ENCODE measurements at regions not wholly inside any gene's neighbourhood (a gene's known extent, or its start where the extent isn't known, plus 50 kb on each side); places are given as distances from the start of the nearest gene placed in this dataset.
"Not testable (repeated sequence)": the region's sequence is repeated elsewhere in the genome, so short reads cannot be mapped to it uniquely, and the experiment has no call there.

GRCh38 chr14:43792980-43793379 is 714.1 kb downstream of the FSCB start:
- H3K36me3 ChIP-seq (ENCODE audit: control insufficient read depth in 2 of 2, insufficient read depth in 2 of 2, low read length in 1 of 2), result no peaks in the 10 kb centered on the region
- no peak overlapping the region for H3K27ac ChIP-seq (ENCODE audit: low read depth in 2 of 2, low read length in 1 of 2)
- no peak overlapping the region for H3K4me3 ChIP-seq (ENCODE audit: low read depth in 1 of 2, low read length in 2 of 2)
- H3K4me1 ChIP-seq (ENCODE audit: control insufficient read depth in 2 of 2, insufficient read depth in 2 of 2, low read length in 1 of 2), result no peaks in the 10 kb centered on the region
- 37 to 64% methylated on average over 3 of the region's 3 CpGs for WGBS, 2 donors
- H3K9me3 ChIP-seq (ENCODE audit: control insufficient read depth in 2 of 2, insufficient read depth in 1 of 2, low read depth in 1 of 2, low read length in 1 of 2), result no peaks in the 10 kb centered on the region
- H3K27me3 ChIP-seq (ENCODE audit: control insufficient read depth in 1 of 2, insufficient read depth in 2 of 2, low read length in 2 of 2), result no peaks in the 10 kb centered on the region

DNA sequence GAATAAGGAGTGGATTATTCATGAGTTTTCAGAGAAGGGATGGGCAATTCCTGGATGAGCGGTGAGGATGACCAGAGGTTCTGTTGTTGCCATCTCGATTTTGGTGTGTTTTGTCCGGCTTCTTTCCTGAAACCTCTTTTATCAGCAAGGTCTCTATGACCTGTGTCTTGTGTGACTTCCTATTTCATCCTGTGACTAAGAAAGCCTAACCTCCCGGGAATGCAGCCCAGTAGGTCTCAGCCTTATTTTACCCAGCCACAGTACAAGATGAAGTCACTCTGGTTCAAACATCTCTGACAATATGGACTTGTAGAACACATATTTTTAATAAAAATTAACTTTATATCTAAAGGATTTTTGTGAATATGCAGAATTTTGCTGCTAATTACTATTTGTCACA is 716.4 kb downstream of the FSCB start:
- H3K27me3 ChIP-seq (ENCODE audit: control insufficient read depth in 1 of 2, insufficient read depth in 2 of 2, low read length in 2 of 2), result no peaks in the 10 kb centered on the region
- no peak overlapping the region for H3K4me3 ChIP-seq (ENCODE audit: low read depth in 1 of 2, low read length in 2 of 2)
- 72 to 82% methylated on average over 4 of the region's 4 CpGs for WGBS, 2 donors

DNA sequence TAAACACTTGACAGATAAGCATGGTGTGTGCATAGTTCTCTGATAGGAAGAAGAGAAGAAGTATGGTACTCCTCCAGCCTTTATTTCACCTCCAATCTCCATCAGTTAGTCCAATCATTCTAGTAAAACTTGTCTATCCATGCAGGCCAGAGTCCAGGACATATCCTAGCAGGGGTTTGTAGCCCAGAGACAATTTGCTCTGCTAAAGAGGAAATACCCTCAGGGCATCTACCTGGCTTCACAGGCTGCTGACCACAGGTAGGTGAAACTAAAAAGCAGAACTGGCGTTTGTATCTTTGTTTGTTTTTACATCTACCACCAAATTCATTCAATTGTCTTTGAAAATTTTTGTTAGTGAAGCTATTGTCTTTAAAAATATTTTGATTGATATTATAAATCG is 717.6 kb downstream of the FSCB start:
- Histone ChIP-seq H3K9me3 (ENCODE audit: control insufficient read depth in 2 of 2, insufficient read depth in 1 of 2, low read depth in 1 of 2, low read length in 1 of 2) (no peaks in the 10 kb centered on the region), H3K4me3 (ENCODE audit: low read depth in 1 of 2, low read length in 2 of 2) (no peak overlapping the region), H3K36me3 (ENCODE audit: control insufficient read depth in 2 of 2, insufficient read depth in 2 of 2, low read length in 1 of 2) (no peaks in the 10 kb centered on the region), H3K4me1 (ENCODE audit: control insufficient read depth in 2 of 2, insufficient read depth in 2 of 2, low read length in 1 of 2) (no peaks in the 10 kb centered on the region), H3K27ac (ENCODE audit: low read depth in 2 of 2, low read length in 1 of 2) (no peak overlapping the region), H3K27me3 (ENCODE audit: control insufficient read depth in 1 of 2, insufficient read depth in 2 of 2, low read length in 2 of 2) (no peaks in the 10 kb centered on the region)
- 67 to 69% methylated on average over 2 of the region's 2 CpGs for WGBS, 2 donors

More for the DNA sequence above, 716.4 kb downstream of the FSCB start:
- no peaks in the 10 kb centered on the region for H3K36me3 ChIP-seq (ENCODE audit: control insufficient read depth in 2 of 2, insufficient read depth in 2 of 2, low read length in 1 of 2)
- no peak overlapping the region for H3K27ac ChIP-seq (ENCODE audit: low read depth in 2 of 2, low read length in 1 of 2)
- no peaks in the 10 kb centered on the region for H3K9me3 ChIP-seq (ENCODE audit: control insufficient read depth in 2 of 2, insufficient read depth in 1 of 2, low read depth in 1 of 2, low read length in 1 of 2)
- no peaks in the 10 kb centered on the region for H3K4me1 ChIP-seq (ENCODE audit: control insufficient read depth in 2 of 2, insufficient read depth in 2 of 2, low read length in 1 of 2)

DNA sequence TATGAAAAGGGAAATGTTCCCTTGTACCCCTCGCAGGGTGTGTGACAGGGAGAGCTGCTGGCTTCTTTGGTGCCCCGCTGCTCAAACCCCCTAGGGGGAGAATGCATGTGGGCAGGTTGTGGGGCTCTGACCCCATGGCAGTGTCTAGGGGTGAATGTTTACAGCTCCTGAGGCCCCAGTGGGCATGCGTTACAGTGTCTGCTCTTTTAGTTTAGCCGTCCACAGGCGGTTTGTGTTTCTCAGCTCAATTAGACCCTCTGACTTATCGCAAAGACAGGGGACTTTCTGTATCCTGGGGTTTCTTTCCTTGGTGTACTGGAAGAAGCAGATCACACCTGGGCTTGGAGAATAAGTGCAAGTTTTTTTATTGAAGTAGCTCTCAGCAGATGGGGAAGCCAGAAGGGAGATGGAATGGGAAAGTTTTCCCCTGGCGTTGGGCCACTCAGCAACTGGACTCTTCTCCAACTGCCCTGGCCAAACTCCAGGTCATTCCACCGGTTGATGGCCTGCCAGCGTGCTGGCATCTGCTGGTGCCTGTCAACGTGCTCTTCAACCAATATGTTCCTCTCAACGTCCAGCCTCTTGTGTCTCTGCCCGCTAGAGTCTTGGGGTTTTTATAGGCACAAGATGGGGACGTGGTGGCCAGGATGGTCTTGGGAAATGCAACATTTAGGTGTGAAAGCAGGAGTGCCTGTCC is 720.9 kb downstream of the FSCB start:
- H3K4me3 ChIP-seq (ENCODE audit: low read depth in 1 of 2, low read length in 2 of 2), result no peak overlapping the region
- no peaks in the 10 kb centered on the region for H3K4me1 ChIP-seq (ENCODE audit: control insufficient read depth in 2 of 2, insufficient read depth in 2 of 2, low read length in 1 of 2)
- no peak overlapping the region for H3K27ac ChIP-seq (ENCODE audit: low read depth in 2 of 2, low read length in 1 of 2)
- H3K27me3 ChIP-seq (ENCODE audit: control insufficient read depth in 1 of 2, insufficient read depth in 2 of 2, low read length in 2 of 2), result no peaks in the 10 kb centered on the region
- H3K36me3 ChIP-seq (ENCODE audit: control insufficient read depth in 2 of 2, insufficient read depth in 2 of 2, low read length in 1 of 2), result no peaks in the 10 kb centered on the region
- 81 to 82% methylated on average over 13 of the region's 13 CpGs for WGBS, 2 donors
- H3K9me3 ChIP-seq (ENCODE audit: control insufficient read depth in 2 of 2, insufficient read depth in 1 of 2, low read depth in 1 of 2, low read length in 1 of 2), result no peaks in the 10 kb centered on the region

GRCh38 chr14:43784432-43784831 is 722.7 kb downstream of the FSCB start:
- H3K4me3 ChIP-seq (ENCODE audit: low read depth in 1 of 2, low read length in 2 of 2); H3K36me3 ChIP-seq (ENCODE audit: control insufficient read depth in 2 of 2, insufficient read depth in 2 of 2, low read length in 1 of 2); H3K27ac ChIP-seq (ENCODE audit: low read depth in 2 of 2, low read length in 1 of 2); H3K27me3 ChIP-seq (ENCODE audit: control insufficient read depth in 1 of 2, insufficient read depth in 2 of 2, low read length in 2 of 2); H3K9me3 ChIP-seq (ENCODE audit: control insufficient read depth in 2 of 2, insufficient read depth in 1 of 2, low read depth in 1 of 2, low read length in 1 of 2); H3K4me1 ChIP-seq (ENCODE audit: control insufficient read depth in 2 of 2, insufficient read depth in 2 of 2, low read length in 1 of 2): not testable (repeated sequence)
- 92 to 94% methylated on average over 9 to 10 of the region's 10 CpGs for WGBS, 2 donors

GRCh38 chr14:43778937-43779639 is 728.0 kb downstream of the FSCB start:
- Histone ChIP-seq H3K36me3 (ENCODE audit: control insufficient read depth in 2 of 2, insufficient read depth in 2 of 2, low read length in 1 of 2) (no peaks in the 10 kb centered on the region), H3K4me3 (ENCODE audit: low read depth in 1 of 2, low read length in 2 of 2) (no peak overlapping the region), H3K4me1 (ENCODE audit: control insufficient read depth in 2 of 2, insufficient read depth in 2 of 2, low read length in 1 of 2) (no peaks in the 10 kb centered on the region), H3K27ac (ENCODE audit: low read depth in 2 of 2, low read length in 1 of 2) (no peak overlapping the region), H3K9me3 (ENCODE audit: control insufficient read depth in 2 of 2, insufficient read depth in 1 of 2, low read depth in 1 of 2, low read length in 1 of 2) (no peaks in the 10 kb centered on the region), H3K27me3 (ENCODE audit: control insufficient read depth in 1 of 2, insufficient read depth in 2 of 2, low read length in 2 of 2) (no peaks in the 10 kb centered on the region)
- WGBS, 2 donors, result 68 to 69% methylated on average over 2 of the region's 2 CpGs

DNA sequence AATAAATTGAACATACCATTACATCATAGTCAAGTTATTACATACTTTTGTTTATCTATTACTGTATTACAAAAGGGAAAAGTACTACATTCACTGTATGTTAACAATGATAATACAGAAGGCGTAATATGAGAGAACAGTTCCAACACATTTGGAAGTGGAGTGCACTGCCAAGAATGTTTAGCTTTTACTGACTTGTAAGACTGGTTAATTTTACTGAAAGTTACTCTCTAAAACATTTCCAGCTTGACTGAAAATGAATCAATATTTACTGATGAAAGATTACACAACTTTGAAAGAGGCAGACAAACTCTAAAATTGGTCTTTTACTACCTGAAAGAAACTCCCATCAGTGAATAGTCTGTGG is 728.5 kb downstream of the FSCB start:
- no peaks in the 10 kb centered on the region for H3K4me1 ChIP-seq (ENCODE audit: control insufficient read depth in 2 of 2, insufficient read depth in 2 of 2, low read length in 1 of 2)
- no peaks in the 10 kb centered on the region for H3K9me3 ChIP-seq (ENCODE audit: control insufficient read depth in 2 of 2, insufficient read depth in 1 of 2, low read depth in 1 of 2, low read length in 1 of 2)
- H3K36me3 ChIP-seq (ENCODE audit: control insufficient read depth in 2 of 2, insufficient read depth in 2 of 2, low read length in 1 of 2), result no peaks in the 10 kb centered on the region
- 37 to 38% methylated on average over 1 of the region's 1 CpG for WGBS, 2 donors
- no peak overlapping the region for H3K27ac ChIP-seq (ENCODE audit: low read depth in 2 of 2, low read length in 1 of 2)
- no peaks in the 10 kb centered on the region for H3K27me3 ChIP-seq (ENCODE audit: control insufficient read depth in 1 of 2, insufficient read depth in 2 of 2, low read length in 2 of 2)
- no peak overlapping the region for H3K4me3 ChIP-seq (ENCODE audit: low read depth in 1 of 2, low read length in 2 of 2)

DNA sequence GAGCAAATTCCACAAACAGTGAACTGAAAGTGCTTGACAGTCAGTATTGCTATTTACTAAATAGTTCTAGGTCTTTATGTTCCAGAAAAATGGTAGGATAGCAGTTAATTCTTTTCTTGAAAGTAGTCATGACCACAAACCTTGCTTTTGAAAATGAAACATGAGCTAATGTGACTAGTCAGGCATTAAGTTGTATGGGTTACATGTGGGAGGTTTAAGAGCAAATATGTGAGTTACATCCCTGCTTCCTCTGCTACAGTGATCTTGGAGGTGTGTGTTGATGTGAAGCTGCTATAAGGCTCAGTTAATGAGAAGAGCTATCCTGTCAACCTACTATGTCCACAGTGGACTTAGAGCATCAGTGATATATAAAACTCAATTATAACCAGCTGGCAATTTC is 741.6 kb downstream of the FSCB start:
- H3K4me3 ChIP-seq (ENCODE audit: low read depth in 1 of 2, low read length in 2 of 2), result no peak overlapping the region
- no peaks in the 10 kb centered on the region for H3K36me3 ChIP-seq (ENCODE audit: control insufficient read depth in 2 of 2, insufficient read depth in 2 of 2, low read length in 1 of 2)
- no peaks in the 10 kb centered on the region for H3K4me1 ChIP-seq (ENCODE audit: control insufficient read depth in 2 of 2, insufficient read depth in 2 of 2, low read length in 1 of 2)
- H3K27me3 ChIP-seq (ENCODE audit: control insufficient read depth in 1 of 2, insufficient read depth in 2 of 2, low read length in 2 of 2), result no peaks in the 10 kb centered on the region
- no peaks in the 10 kb centered on the region for H3K9me3 ChIP-seq (ENCODE audit: control insufficient read depth in 2 of 2, insufficient read depth in 1 of 2, low read depth in 1 of 2, low read length in 1 of 2)
- H3K27ac ChIP-seq (ENCODE audit: low read depth in 2 of 2, low read length in 1 of 2), result no peak overlapping the region

DNA sequence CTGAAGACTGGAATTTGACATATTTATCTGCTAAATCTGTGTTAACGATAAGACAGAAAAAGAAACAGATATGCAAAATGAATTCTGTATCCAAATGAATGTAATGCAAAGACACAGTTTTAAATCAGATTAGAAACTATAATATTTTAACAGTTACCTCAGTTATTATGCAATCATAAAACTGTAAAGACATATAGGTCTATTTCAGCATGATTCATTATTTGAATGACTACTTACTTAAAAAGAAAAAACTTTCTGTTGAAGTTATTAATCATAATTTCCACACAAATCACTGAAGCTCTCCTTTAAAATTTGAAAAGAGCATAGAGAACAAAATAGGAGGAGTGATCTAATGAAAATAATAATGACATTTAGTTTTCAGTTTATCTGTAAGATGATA is 742.6 kb downstream of the FSCB start:
- no peaks in the 10 kb centered on the region for H3K36me3 ChIP-seq (ENCODE audit: control insufficient read depth in 2 of 2, insufficient read depth in 2 of 2, low read length in 1 of 2)
- no peaks in the 10 kb centered on the region for H3K27me3 ChIP-seq (ENCODE audit: control insufficient read depth in 1 of 2, insufficient read depth in 2 of 2, low read length in 2 of 2)
- H3K4me1 ChIP-seq (ENCODE audit: control insufficient read depth in 2 of 2, insufficient read depth in 2 of 2, low read length in 1 of 2), result no peaks in the 10 kb centered on the region
- H3K4me3 ChIP-seq (ENCODE audit: low read depth in 1 of 2, low read length in 2 of 2), result no peak overlapping the region
- 79 to 92% methylated on average over 1 of the region's 1 CpG for WGBS, 2 donors
- no peak overlapping the region for H3K27ac ChIP-seq (ENCODE audit: low read depth in 2 of 2, low read length in 1 of 2)
- H3K9me3 ChIP-seq (ENCODE audit: control insufficient read depth in 2 of 2, insufficient read depth in 1 of 2, low read depth in 1 of 2, low read length in 1 of 2), result no peaks in the 10 kb centered on the region

GRCh38 chr14:43755707-43756106 is 751.4 kb downstream of the FSCB start:
- no peak overlapping the region for H3K4me3 ChIP-seq (ENCODE audit: low read depth in 1 of 2, low read length in 2 of 2)
- no peaks in the 10 kb centered on the region for H3K4me1 ChIP-seq (ENCODE audit: control insufficient read depth in 2 of 2, insufficient read depth in 2 of 2, low read length in 1 of 2)
- no peaks in the 10 kb centered on the region for H3K36me3 ChIP-seq (ENCODE audit: control insufficient read depth in 2 of 2, insufficient read depth in 2 of 2, low read length in 1 of 2)
- H3K9me3 ChIP-seq (ENCODE audit: control insufficient read depth in 2 of 2, insufficient read depth in 1 of 2, low read depth in 1 of 2, low read length in 1 of 2), result no peaks in the 10 kb centered on the region
- WGBS, 2 donors, result 81% methylated on average over 6 of the region's 6 CpGs
- H3K27me3 ChIP-seq (ENCODE audit: control insufficient read depth in 1 of 2, insufficient read depth in 2 of 2, low read length in 2 of 2), result no peaks in the 10 kb centered on the region
- H3K27ac ChIP-seq (ENCODE audit: low read depth in 2 of 2, low read length in 1 of 2), result no peak overlapping the region

Measured in esophagus (tissue), 2 donors.